HL-60 (cell line): ENCODE measurements at regions not wholly inside any gene's neighbourhood (a gene's known extent, or its start where the extent isn't known, plus 50 kb on each side); places are given as distances from the start of the nearest gene placed in this dataset.

Experiments used
- POLR2AphosphoS5 ChIP-seq: IDR thresholded peaks from 2 replicates; pipeline ENCODE4 v1.6.1; 2012; ENCODE audit warnings: low read depth
- TF ChIP-seq, protein P1 (sequence below): IDR thresholded peaks from one replicate; pipeline ENCODE4 v1.5.1; 2011; ENCODE audit warnings: low read length, control low read depth, inconsistent platforms; ENCODE audit not compliant: insufficient read depth

DNA sequence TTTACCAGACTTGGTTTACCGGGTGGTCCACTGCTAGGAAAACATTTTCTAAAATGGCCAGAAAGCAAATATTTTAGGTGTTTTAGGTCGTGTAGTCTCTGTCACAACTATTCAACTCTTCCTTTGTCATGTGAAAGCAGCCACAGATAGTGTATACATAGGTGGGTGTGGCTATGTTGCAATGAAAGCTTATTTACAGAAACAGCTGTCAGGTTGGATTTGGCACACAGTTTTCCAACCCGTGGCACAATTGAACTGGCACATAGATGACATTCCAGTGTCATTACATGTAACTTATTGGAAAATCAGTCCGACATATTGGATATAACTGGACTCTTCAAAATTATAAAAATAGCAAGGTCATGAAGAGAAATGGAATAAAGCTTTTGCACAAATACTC lies 68.9 kb upstream of the KCNQ5 start:
- TF ChIP-seq, protein P1, sequence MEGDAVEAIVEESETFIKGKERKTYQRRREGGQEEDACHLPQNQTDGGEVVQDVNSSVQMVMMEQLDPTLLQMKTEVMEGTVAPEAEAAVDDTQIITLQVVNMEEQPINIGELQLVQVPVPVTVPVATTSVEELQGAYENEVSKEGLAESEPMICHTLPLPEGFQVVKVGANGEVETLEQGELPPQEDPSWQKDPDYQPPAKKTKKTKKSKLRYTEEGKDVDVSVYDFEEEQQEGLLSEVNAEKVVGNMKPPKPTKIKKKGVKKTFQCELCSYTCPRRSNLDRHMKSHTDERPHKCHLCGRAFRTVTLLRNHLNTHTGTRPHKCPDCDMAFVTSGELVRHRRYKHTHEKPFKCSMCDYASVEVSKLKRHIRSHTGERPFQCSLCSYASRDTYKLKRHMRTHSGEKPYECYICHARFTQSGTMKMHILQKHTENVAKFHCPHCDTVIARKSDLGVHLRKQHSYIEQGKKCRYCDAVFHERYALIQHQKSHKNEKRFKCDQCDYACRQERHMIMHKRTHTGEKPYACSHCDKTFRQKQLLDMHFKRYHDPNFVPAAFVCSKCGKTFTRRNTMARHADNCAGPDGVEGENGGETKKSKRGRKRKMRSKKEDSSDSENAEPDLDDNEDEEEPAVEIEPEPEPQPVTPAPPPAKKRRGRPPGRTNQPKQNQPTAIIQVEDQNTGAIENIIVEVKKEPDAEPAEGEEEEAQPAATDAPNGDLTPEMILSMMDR = no peak
- no peak for TF ChIP-seq POLR2AphosphoS5
